K562 (cell line): ENCODE measurements at regions not wholly inside any gene's neighbourhood (a gene's known extent, or its start where the extent isn't known, plus 50 kb on each side); places are given as distances from the start of the nearest gene placed in this dataset.

ENCODE experiments used
- ATAC-seq: fragments of 200-7000 bp; cut with Tn5 transposase; 3 replicates; pipeline ENCODE4 v1.9.1; 2020; ENCODE audit warnings: moderate library complexity
- BruUV-seq: library from RNA; stranded (reverse); fragments of 400-500 nt; replicated peaks from 2 replicates; lab custom pipeline; 2021; lab: Mats Ljungman, UMichigan
- CTCF ChIA-PET: fragments of 300-600 bp; formaldehyde crosslinking; extraction: SDS; loops from one replicate; lab custom pipeline; 2021; ENCODE audit warnings: low intra/inter-chr PET ratio; lab: Yijun Ruan, JAX
- POLR2A ChIA-PET: fragments of 300-600, 350-650 bp; sonication (Branson Sonifier 250); formaldehyde crosslinking; extraction: SDS; loops from one replicate; lab custom pipeline; 2021; ENCODE audit warnings: antibody characterized with exemption, inconsistent platforms; lab: Yijun Ruan, JAX
- DNase-seq, 4 experiments: peaks; one replicate each; pipeline versions ENCODE4 v3.0.0 to v3.0.0-alpha.2; 2011 to 2018; ENCODE audit warnings: low spot score in 3 of 4, mixed read lengths in 3 of 4; ENCODE audit errors: extremely low read depth in 1 of 4
- FAIRE-seq: peaks from 2 replicates; lab custom pipeline; 2011; peaks lifted over from hg19 to GRCh38; lab: Jason Lieb, UNC
- H2AFZ ChIP-seq: 2 replicates; pipeline ENCODE4 v1.6.0; 2011; ENCODE audit warnings: low read depth, low read length, control low read depth, inconsistent platforms
- H3K27ac ChIP-seq: fragments of 200-600 bp; 3 replicates; pipeline ENCODE4 v1.8.0; 2011; ENCODE audit warnings: low read depth, mild to moderate bottlenecking, control low read depth, inconsistent platforms, low read length, moderate library complexity, mixed read lengths; ENCODE audit errors: extremely low read depth
- H3K27me3 ChIP-seq, 2 experiments: fragments of 300-600 bp in 1 of 2; 2 replicates in 1 of 2; 3 replicates in 1 of 2; pipeline versions ENCODE4 v1.6.0 to v1.8.0; 2011; ENCODE audit warnings: inconsistent platforms in 2 of 2, low read length in 2 of 2, mild to moderate bottlenecking in 1 of 2, mixed read lengths in 1 of 2, moderate library complexity in 1 of 2; ENCODE audit not compliant: control insufficient read depth in 2 of 2, insufficient read depth in 2 of 2
- H3K36me3 ChIP-seq: fragments of 300-600 bp; 3 replicates; pipeline ENCODE4 v1.8.0; 2011; ENCODE audit warnings: mild to moderate bottlenecking, low read length, inconsistent platforms; ENCODE audit not compliant: control insufficient read depth, insufficient read depth
- H3K4me1 ChIP-seq, 2 experiments: fragments of 200-600 bp in 1 of 2; replicated peaks in 1 of 2; 2 replicates in 1 of 2; 3 replicates in 1 of 2; pipeline versions ENCODE4 v1.5.1 to v1.8.0; 2011; ENCODE audit warnings: inconsistent platforms in 2 of 2, low read length in 2 of 2, mild to moderate bottlenecking in 1 of 2, mixed read lengths in 1 of 2, moderate library complexity in 1 of 2; ENCODE audit not compliant: control insufficient read depth in 2 of 2, insufficient read depth in 2 of 2
- H3K4me2 ChIP-seq: 2 replicates; pipeline ENCODE4 v1.6.1; 2011; ENCODE audit warnings: low read length, control low read depth, inconsistent platforms, mixed read lengths; ENCODE audit not compliant: insufficient read depth
- H3K4me3 ChIP-seq: fragments of 200-600 bp; sonication (generic), shearing (Covaris generic); 2 replicates; pipeline ENCODE4 v1.5.1; 2016; ENCODE audit warnings: control low read depth, inconsistent platforms
- H3K79me2 ChIP-seq: fragments of 200-600 bp; 3 replicates; pipeline ENCODE4 v1.8.0; 2011; ENCODE audit warnings: low read length, inconsistent platforms; ENCODE audit not compliant: control insufficient read depth, insufficient read depth
- H3K9ac ChIP-seq, 2 experiments: 2 replicates each; pipeline versions ENCODE4 v1.6.0 to v1.6.1; 2011; ENCODE audit warnings: low read depth in 2 of 2, low read length in 2 of 2, control low read depth in 1 of 2, inconsistent platforms in 1 of 2, mild to moderate bottlenecking in 1 of 2, mixed read lengths in 1 of 2; ENCODE audit not compliant: insufficient read depth in 1 of 2
- H3K9me1 ChIP-seq: one replicate; pipeline ENCODE4 v1.6.0; 2011; ENCODE audit warnings: inconsistent platforms, mild to moderate bottlenecking, low read length, moderate library complexity; ENCODE audit not compliant: control insufficient read depth, insufficient read depth
- H3K9me3 ChIP-seq: replicated peaks from 2 replicates; pipeline ENCODE4 v1.5.1; 2011; ENCODE audit warnings: low read depth, low read length, inconsistent platforms; ENCODE audit not compliant: control insufficient read depth, insufficient read depth
- H4K20me1 ChIP-seq: replicated peaks from 2 replicates; pipeline ENCODE4 v1.6.1; 2011; ENCODE audit warnings: low read length, inconsistent platforms, mixed read lengths; ENCODE audit not compliant: control insufficient read depth, insufficient read depth
- BDP1 ChIP-seq: IDR thresholded peaks from 3 replicates; pipeline ENCODE4 v1.6.1; 2011; ENCODE audit not compliant: insufficient read length, insufficient read depth
- CAMTA2 ChIP-seq: fragments of 250-450 bp; sonication (Bioruptor Pico); conservative IDR thresholded peaks from 2 replicates; pipeline ENCODE4 v1.5.1; 2022
- CHAMP1 ChIP-seq: fragments of 450-650 bp; IDR thresholded peaks from 2 replicates; pipeline ENCODE4 v1.6.1; 2016; ENCODE audit warnings: mild to moderate bottlenecking
- ELK3 ChIP-seq: fragments of 450-650 bp; formaldehyde crosslinking; IDR thresholded peaks from 2 replicates; pipeline ENCODE4 v1.4.0; 2020; ENCODE audit warnings: mild to moderate bottlenecking
- GABPB2 ChIP-seq: fragments of 250-450 bp; sonication (Bioruptor Pico); conservative IDR thresholded peaks from 2 replicates; pipeline ENCODE4 v1.5.1; 2021; ENCODE audit warnings: mild to moderate bottlenecking
- HNRNPLL ChIP-seq: fragments of 200-400 bp; formaldehyde crosslinking; IDR thresholded peaks from 2 replicates; pipeline ENCODE4 v1.6.1; 2017; ENCODE audit warnings: low read length, low read depth, mild to moderate bottlenecking; ENCODE audit not compliant: poor library complexity, severe bottlenecking
- IRF2 ChIP-seq: sonication (generic); formaldehyde crosslinking; IDR thresholded peaks from 2 replicates; pipeline ENCODE4 v1.8.1; 2022; ENCODE audit warnings: mild to moderate bottlenecking, missing genetic modification reagents
- NFE2L1 ChIP-seq: fragments of 450-650 bp; IDR thresholded peaks from 2 replicates; pipeline ENCODE4 v1.6.1; 2016; ENCODE audit warnings: missing genetic modification characterization, low read depth, mild to moderate bottlenecking, missing compliant biosample characterization, moderate library complexity, borderline replicate concordance
- PHF21A ChIP-seq: fragments of 450-650 bp; IDR thresholded peaks from 2 replicates; pipeline ENCODE4 v1.6.1; 2017; ENCODE audit warnings: low read depth, borderline replicate concordance
- RBM39 ChIP-seq: fragments of 200-400 bp; formaldehyde crosslinking; optimal IDR thresholded peaks from 2 replicates; pipeline ENCODE3; 2018; ENCODE audit warnings: low read depth, low read length
- TFAM ChIP-seq: fragments of 250-450 bp; sonication (Bioruptor Pico); conservative IDR thresholded peaks from 2 replicates; pipeline ENCODE4 v1.5.0; 2021; ENCODE audit warnings: mild to moderate bottlenecking, moderate library complexity
- ZNF124 ChIP-seq: sonication (generic); formaldehyde crosslinking; IDR thresholded peaks from 2 replicates; pipeline ENCODE4 v1.8.1; 2022; ENCODE audit warnings: missing genetic modification reagents
- WGBS: fragments of 100-300 bp; shearing (Covaris generic); methylation state at CpG from one replicate; pipeline ENCODE4 v1.1.6; 2016; ENCODE audit warnings: low coverage, mixed read lengths; ENCODE audit not compliant: insufficient coverage; ENCODE audit errors: missing lambda C conversion rate; 5-methylcytosine and 5-hydroxymethylcytosine counted together
- in situ Hi-C: fragments of 300-500 bp; cut with MboI; formaldehyde crosslinking; loops from 4 replicates; pipeline ENCODE4 v1.15.0; 2018; ENCODE audit warnings: inconsistent platforms, mixed read lengths
- intact Hi-C: fragments of 100-400 bp; cut with micrococcal nuclease; formaldehyde crosslinking; loops from 2 replicates; pipeline ENCODE4 v1.14.2; 2022

GRCh38 chr15:89389841-89390603, 55.4 kb upstream of the POLG start (continued):
- TF ChIP-seq CHAMP1, result no peak
- TF ChIP-seq BDP1, result no peak
- TF ChIP-seq HNRNPLL, result no peak
- TF ChIP-seq PHF21A, result no peak
- TF ChIP-seq ZNF124 (CRISPR knock-in tag), result no peak
- no peak for TF ChIP-seq IRF2 (CRISPR knock-in tag)

- under 1% methylated on average over 12 of the region's 12 CpGs for WGBS
- ATAC-seq (no peak), FAIRE-seq (no peak)
- Histone ChIP-seq H4K20me1 (peaks cover 9% of the 10 kb centered on the region; the same call in 1 of the 2 replicates), H3K4me3 (no peak overlapping the region), H3K9me1 (no peaks in the 10 kb centered on the region), H3K9ac (no peak overlapping the region), H3K79me2 (no peaks in the 10 kb centered on the region), H2AFZ (no peak overlapping the region), H3K27me3 (peaks cover 5 to 56% of the 10 kb centered on the region in 2 experiments)
- in situ Hi-C loops, result no loop called here
- CTCF ChIA-PET, result no interaction called here
- TF ChIP-seq GABPB2 (CRISPR knock-in tag), result no peak
- no peak for TF ChIP-seq RBM39
- TF ChIP-seq NFE2L1 (tag), result no peak
- TF ChIP-seq CAMTA2 (CRISPR knock-in tag), result no peak
- TF ChIP-seq TFAM (CRISPR knock-in tag), result no peak
- no peak for TF ChIP-seq ELK3 (CRISPR knock-in tag)
- TF ChIP-seq, all 486 proteins: peak for 0
- intact Hi-C loops, result no loop called here
- no peak for DNase-seq
- Histone ChIP-seq H3K4me1 (0 out of 5 replicates have a peak, but pooled peaks cover 0 to 3% of the 10 kb centered on the region in 2 experiments), H3K9me3 (no peaks in the 10 kb centered on the region), H3K27ac (no peak overlapping the region), H3K36me3 (no peaks in the 10 kb centered on the region), H3K4me2 (no peak overlapping the region)
- BruUV-seq, result no TSS peak
- POLR2A ChIA-PET, result no interaction called here
These were observed 52.7 kb upstream of the POLG start for GRCh38 chr15:89387140-89387903.
